ENCODE measurements at regions not wholly inside any gene's neighbourhood (a gene's known extent, or its start where the extent isn't known, plus 50 kb on each side); places are given as distances from the start of the nearest gene placed in this dataset.

GRCh38 chr3:88528494-88528893 is 378.7 kb downstream of the C3orf38 start:
- DNase-seq (ENCODE audit: low read depth): no peak
- TF ChIP-seq POLR2A (IDR thresholded peaks at IDR 0.05; ENCODE audit: extremely low read depth, insufficient read length) (no peak), MAX (IDR thresholded peaks at IDR 0.05; ENCODE audit: low read depth, low read length) (no peak), CTCF (IDR thresholded peaks at IDR 0.05; ENCODE audit: low read depth, low read length) (no peak), MYC (IDR thresholded peaks at IDR 0.05; ENCODE audit: low read depth, low read length) (no peak)
- H3K4me3 ChIP-seq (ENCODE audit: low read depth, low read length): no peak overlapping the region

- DNase-seq (ENCODE audit: low read depth): no peak
- H3K4me3 ChIP-seq (ENCODE audit: low read depth, low read length): no peak overlapping the region
- TF ChIP-seq CTCF (IDR thresholded peaks at IDR 0.05; ENCODE audit: low read depth, low read length) (no peak), POLR2A (IDR thresholded peaks at IDR 0.05; ENCODE audit: extremely low read depth, insufficient read length) (no peak), MYC (IDR thresholded peaks at IDR 0.05; ENCODE audit: low read depth, low read length) (no peak), MAX (IDR thresholded peaks at IDR 0.05; ENCODE audit: low read depth, low read length) (no peak)
Observed at GRCh38 chr3:88534534-88534933, 384.8 kb downstream of the C3orf38 start.

- no peak overlapping the region for H3K4me3 ChIP-seq (ENCODE audit: low read depth, low read length)
- TF ChIP-seq CTCF (IDR thresholded peaks at IDR 0.05; ENCODE audit: low read depth, low read length) (no peak), MYC (IDR thresholded peaks at IDR 0.05; ENCODE audit: low read depth, low read length) (no peak), MAX (IDR thresholded peaks at IDR 0.05; ENCODE audit: low read depth, low read length) (no peak), POLR2A (IDR thresholded peaks at IDR 0.05; ENCODE audit: extremely low read depth, insufficient read length) (no peak)
- no peak for DNase-seq (ENCODE audit: low read depth)
Observed at GRCh38 chr3:88535563-88535962, 385.8 kb downstream of the C3orf38 start.

GRCh38 chr3:88542916-88543315 is 393.2 kb downstream of the C3orf38 start:
- H3K4me3 ChIP-seq (ENCODE audit: low read depth, low read length): no peak overlapping the region
- TF ChIP-seq POLR2A (IDR thresholded peaks at IDR 0.05; ENCODE audit: extremely low read depth, insufficient read length): no peak
- no peak for TF ChIP-seq CTCF (IDR thresholded peaks at IDR 0.05; ENCODE audit: low read depth, low read length)
- DNase-seq (ENCODE audit: low read depth): no peak

- H3K4me3 ChIP-seq (ENCODE audit: low read depth, low read length): no peak overlapping the region
- no peak for DNase-seq (ENCODE audit: low read depth)
- no peak for TF ChIP-seq CTCF (IDR thresholded peaks at IDR 0.05; ENCODE audit: low read depth, low read length)
- TF ChIP-seq POLR2A (IDR thresholded peaks at IDR 0.05; ENCODE audit: extremely low read depth, insufficient read length): no peak
- no peak for TF ChIP-seq MYC (IDR thresholded peaks at IDR 0.05; ENCODE audit: low read depth, low read length)
- no peak for TF ChIP-seq MAX (IDR thresholded peaks at IDR 0.05; ENCODE audit: low read depth, low read length)
Observed at GRCh38 chr3:88572450-88572849, 422.7 kb downstream of the C3orf38 start.

GRCh38 chr3:88573472-88573871 is 423.7 kb downstream of the C3orf38 start:
- no peak for DNase-seq (ENCODE audit: low read depth)
- no peak for TF ChIP-seq MAX (IDR thresholded peaks at IDR 0.05; ENCODE audit: low read depth, low read length)
- no peak for TF ChIP-seq MYC (IDR thresholded peaks at IDR 0.05; ENCODE audit: low read depth, low read length)
- TF ChIP-seq POLR2A (IDR thresholded peaks at IDR 0.05; ENCODE audit: extremely low read depth, insufficient read length): no peak
- no peak for TF ChIP-seq CTCF (IDR thresholded peaks at IDR 0.05; ENCODE audit: low read depth, low read length)
- no peak overlapping the region for H3K4me3 ChIP-seq (ENCODE audit: low read depth, low read length)

Measured in NB4 (cell line).